CD8-positive, alpha-beta memory T cell (primary cell): ENCODE measurements at regions not wholly inside any gene's neighbourhood (a gene's known extent, or its start where the extent isn't known, plus 50 kb on each side); places are given as distances from the start of the nearest gene placed in this dataset.
A peak's percentile ranks its signal among the peaks of the same experiment; 100 is the strongest.
"Not testable (repeated sequence)": the region's sequence is repeated elsewhere in the genome, so short reads cannot be mapped to it uniquely, and the experiment has no call there.

Source experiments
- CTCF ChIA-PET: fragments of 350-600 bp; sonication (Branson Sonifier 250); formaldehyde crosslinking; loops from one replicate; lab custom pipeline; 2021; ENCODE audit warnings: antibody characterized with exemption; lab: Charles Lee
- POLR2A ChIA-PET: fragments of 350-600 bp; sonication (Branson Sonifier 250); formaldehyde crosslinking; loops from one replicate; lab custom pipeline; 2021; ENCODE audit warnings: antibody characterized with exemption; lab: Charles Lee
- DNase-seq, 5 donors: peaks; one replicate each; pipeline versions ENCODE4 v3.0.0 to v3.0.0-alpha.2; 2020 to 2022; ENCODE audit warnings: mixed read lengths in 1 of 5
- H3K27ac ChIP-seq: one replicate; pipeline ENCODE4 v1.7.0; 2013; ENCODE audit warnings: low read depth, mild to moderate bottlenecking, low read length, moderate library complexity
- H3K27me3 ChIP-seq: 2 replicates; pipeline ENCODE4 v1.7.0; 2013; ENCODE audit warnings: low read length, mild to moderate bottlenecking; ENCODE audit not compliant: insufficient read depth, poor library complexity, severe bottlenecking
- H3K36me3 ChIP-seq: 2 replicates; pipeline ENCODE4 v1.7.0; 2013; ENCODE audit warnings: mild to moderate bottlenecking, low read length, moderate library complexity; ENCODE audit not compliant: insufficient read depth
- H3K4me1 ChIP-seq: 2 replicates; pipeline ENCODE4 v1.7.0; 2013; ENCODE audit warnings: mild to moderate bottlenecking, low read length, moderate library complexity; ENCODE audit not compliant: insufficient read depth
- H3K4me3 ChIP-seq: 2 replicates; pipeline ENCODE4 v1.7.0; 2013; ENCODE audit warnings: mild to moderate bottlenecking, low read length
- H3K9me3 ChIP-seq: 2 replicates; pipeline ENCODE4 v1.7.0; 2013; ENCODE audit warnings: mild to moderate bottlenecking, low read length
- H3K27ac Mint-ChIP-seq, 8 donors: one replicate each; pipeline ENCODE4 v1.8.0; 2020 to 2021; ENCODE audit warnings: mixed read lengths in 8 of 8, mild to moderate bottlenecking in 6 of 8, inconsistent platforms in 3 of 8, moderate library complexity in 3 of 8
- H3K27me3 Mint-ChIP-seq, 2 donors: one replicate each; pipeline ENCODE4 v1.8.0; 2020 to 2021; ENCODE audit warnings: mixed read lengths in 2 of 2, mild to moderate bottlenecking in 1 of 2, moderate library complexity in 1 of 2
- H3K36me3 Mint-ChIP-seq, 3 donors: one replicate each; pipeline ENCODE4 v1.8.0; 2020 to 2021; ENCODE audit warnings: mixed read lengths in 3 of 3, inconsistent platforms in 1 of 3, mild to moderate bottlenecking in 1 of 3
- H3K4me1 Mint-ChIP-seq, 3 donors: one replicate each; pipeline ENCODE4 v1.8.0; 2020 to 2021; ENCODE audit warnings: mixed read lengths in 3 of 3, inconsistent platforms in 1 of 3, mild to moderate bottlenecking in 1 of 3
- H3K4me3 Mint-ChIP-seq, 7 donors: one replicate each; pipeline ENCODE4 v1.8.0; 2020 to 2021; ENCODE audit warnings: mixed read lengths in 7 of 7, mild to moderate bottlenecking in 6 of 7, moderate library complexity in 4 of 7, inconsistent platforms in 2 of 7
- H3K9me3 Mint-ChIP-seq, 5 donors: one replicate each; pipeline ENCODE4 v1.8.0; 2020 to 2022; ENCODE audit warnings: mixed read lengths in 5 of 5, mild to moderate bottlenecking in 3 of 5, moderate library complexity in 2 of 5, inconsistent platforms in 1 of 5

GRCh38 chr2:100704711-100705110 is 115.2 kb upstream of the NPAS2 start:
- H3K27ac ChIP-seq, result no peak overlapping the region
- ChIA-PET POLR2A (no interaction called here), CTCF (no interaction called here)
- H3K27me3 Mint-ChIP-seq, result no peaks in the 10 kb centered on the region
- no peaks in the 10 kb centered on the region for H3K36me3 Mint-ChIP-seq
- H3K4me3 ChIP-seq, result no peak overlapping the region
- no peak overlapping the region for H3K27ac Mint-ChIP-seq
- H3K36me3 ChIP-seq, result no peaks in the 10 kb centered on the region
- peaks cover 23% of the 10 kb centered on the region for H3K4me1 ChIP-seq
- no peaks in the 10 kb centered on the region for H3K27me3 ChIP-seq
- no peak for DNase-seq
- H3K9me3 ChIP-seq, result no peaks in the 10 kb centered on the region
- no peaks in the 10 kb centered on the region for H3K9me3 Mint-ChIP-seq
- peaks cover 11 to 16% (median 13%) of the 10 kb centered on the region in 3 donors for H3K4me1 Mint-ChIP-seq
- no peak overlapping the region for H3K4me3 Mint-ChIP-seq

GRCh38 chr2:100707016-100707947 is 112.7 kb upstream of the NPAS2 start:
- no peak for DNase-seq
- Histone ChIP-seq H3K9me3 (no peaks in the 10 kb centered on the region), H3K27me3 (no peaks in the 10 kb centered on the region), H3K4me1 (peaks cover 23% of the 10 kb centered on the region), H3K36me3 (no peaks in the 10 kb centered on the region), H3K27ac (no peak overlapping the region), H3K4me3 (no peak overlapping the region)
- no peak overlapping the region for H3K4me3 Mint-ChIP-seq
- no peaks in the 10 kb centered on the region for H3K9me3 Mint-ChIP-seq
- CTCF ChIA-PET, result no interaction called here
- H3K4me1 Mint-ChIP-seq, result peaks cover 11 to 16% (median 13%) of the 10 kb centered on the region in 3 donors
- POLR2A ChIA-PET, result no interaction called here
- H3K27ac Mint-ChIP-seq, result peak overlapping the region in 2 of 8 donors; percentile 40 to 80
- H3K27me3 Mint-ChIP-seq, result no peaks in the 10 kb centered on the region
- no peaks in the 10 kb centered on the region for H3K36me3 Mint-ChIP-seq

- H3K27me3 ChIP-seq, result no peaks in the 10 kb centered on the region
- peaks cover 23% of the 10 kb centered on the region for H3K4me1 ChIP-seq
- no peak overlapping the region for H3K4me3 Mint-ChIP-seq
- H3K4me3 ChIP-seq, result no peak overlapping the region
- ChIA-PET CTCF (no interaction called here), POLR2A (no interaction called here)
- H3K4me1 Mint-ChIP-seq, result peaks cover 11% of the 10 kb centered on the region in 3 donors
- H3K36me3 Mint-ChIP-seq, result no peaks in the 10 kb centered on the region
- H3K9me3 ChIP-seq, result no peaks in the 10 kb centered on the region
- H3K27me3 Mint-ChIP-seq, result no peaks in the 10 kb centered on the region
- H3K36me3 ChIP-seq, result no peaks in the 10 kb centered on the region
- no peak overlapping the region for H3K27ac ChIP-seq
- H3K9me3 Mint-ChIP-seq, result no peaks in the 10 kb centered on the region
- DNase-seq, result no peak
- H3K27ac Mint-ChIP-seq, result no peak overlapping the region
Observed at GRCh38 chr2:100708333-100708732, 111.6 kb upstream of the NPAS2 start.

- no peak for DNase-seq
- Mint-ChIP-seq H3K36me3 (peaks cover 0 to 3% (median 0%) of the 10 kb centered on the region in 3 donors), H3K27ac (no peak overlapping the region), H3K27me3 (no peaks in the 10 kb centered on the region), H3K4me3 (no peak overlapping the region), H3K9me3 (peaks cover 0 to 2% (median 0%) of the 10 kb centered on the region in 5 donors), H3K4me1 (no peaks in the 10 kb centered on the region)
- Histone ChIP-seq H3K9me3 (no peaks in the 10 kb centered on the region), H3K27ac (no peak overlapping the region), H3K4me3 (no peak overlapping the region), H3K27me3 (no peaks in the 10 kb centered on the region), H3K36me3 (no peaks in the 10 kb centered on the region), H3K4me1 (peaks cover 5% of the 10 kb centered on the region)
- CTCF ChIA-PET, result no interaction called here
- POLR2A ChIA-PET, result no interaction called here
Observed at GRCh38 chr2:100713106-100713505, 106.8 kb upstream of the NPAS2 start.

GRCh38 chr2:100714396-100715010 is 105.4 kb upstream of the NPAS2 start:
- H3K9me3 Mint-ChIP-seq, CTCF ChIA-PET, POLR2A ChIA-PET, H3K36me3 ChIP-seq, H3K27me3 Mint-ChIP-seq, H3K36me3 Mint-ChIP-seq, DNase-seq, H3K4me3 Mint-ChIP-seq, H3K4me1 Mint-ChIP-seq, H3K4me1 ChIP-seq, H3K27ac ChIP-seq, H3K4me3 ChIP-seq, H3K9me3 ChIP-seq, H3K27me3 ChIP-seq: not testable (repeated sequence)
- peak overlapping the region in 1 of 8 donors; percentile 31 for H3K27ac Mint-ChIP-seq

- H3K36me3 Mint-ChIP-seq, POLR2A ChIA-PET, H3K4me3 ChIP-seq, H3K9me3 ChIP-seq, H3K27ac ChIP-seq, H3K4me1 ChIP-seq, CTCF ChIA-PET, H3K27ac Mint-ChIP-seq, H3K27me3 ChIP-seq, H3K4me1 Mint-ChIP-seq, H3K36me3 ChIP-seq, H3K9me3 Mint-ChIP-seq, H3K4me3 Mint-ChIP-seq, DNase-seq, H3K27me3 Mint-ChIP-seq: not testable (repeated sequence)
Observed at GRCh38 chr2:100715861-100716260, 104.1 kb upstream of the NPAS2 start.

- peaks cover 0 to 2% (median 0%) of the 10 kb centered on the region in 5 donors for H3K9me3 Mint-ChIP-seq
- ChIA-PET CTCF (no interaction called here), POLR2A (no interaction called here)
- H3K27me3 ChIP-seq, result no peaks in the 10 kb centered on the region
- no peaks in the 10 kb centered on the region for H3K9me3 ChIP-seq
- peaks cover under 1 to 5% of the 10 kb centered on the region in 2 donors for H3K27me3 Mint-ChIP-seq
- no peak for DNase-seq
- H3K36me3 ChIP-seq, result no peaks in the 10 kb centered on the region
- H3K4me1 ChIP-seq, result no peaks in the 10 kb centered on the region
- H3K27ac ChIP-seq, result no peak overlapping the region
- no peak overlapping the region for H3K4me3 Mint-ChIP-seq
- H3K4me3 ChIP-seq, result no peak overlapping the region
- no peak overlapping the region for H3K27ac Mint-ChIP-seq
- H3K4me1 Mint-ChIP-seq, result no peaks in the 10 kb centered on the region
- peaks cover 0 to 3% (median 0%) of the 10 kb centered on the region in 3 donors for H3K36me3 Mint-ChIP-seq
Observed at GRCh38 chr2:100716581-100716980, 103.4 kb upstream of the NPAS2 start.

GRCh38 chr2:100718065-100718629 is 101.8 kb upstream of the NPAS2 start:
- peaks cover 0 to 3% (median 0%) of the 10 kb centered on the region in 3 donors for H3K36me3 Mint-ChIP-seq
- no peaks in the 10 kb centered on the region for H3K4me1 ChIP-seq
- no peaks in the 10 kb centered on the region for H3K9me3 ChIP-seq
- no peaks in the 10 kb centered on the region for H3K36me3 ChIP-seq
- H3K9me3 Mint-ChIP-seq, result peaks cover 0 to 2% (median 0%) of the 10 kb centered on the region in 5 donors
- no peak for DNase-seq
- no peak overlapping the region for H3K27ac ChIP-seq
- ChIA-PET CTCF (no interaction called here), POLR2A (no interaction called here)
- H3K27me3 ChIP-seq, result no peaks in the 10 kb centered on the region
- no peak overlapping the region for H3K4me3 ChIP-seq
- no peak overlapping the region for H3K27ac Mint-ChIP-seq
- H3K4me1 Mint-ChIP-seq, result no peaks in the 10 kb centered on the region
- no peak overlapping the region for H3K4me3 Mint-ChIP-seq
- peaks cover 4 to 8% of the 10 kb centered on the region in 2 donors for H3K27me3 Mint-ChIP-seq
